ENCODE measurements at regions not wholly inside any gene's neighbourhood (a gene's known extent, or its start where the extent isn't known, plus 50 kb on each side); places are given as distances from the start of the nearest gene placed in this dataset.
"Not testable (repeated sequence)": the region's sequence is repeated elsewhere in the genome, so short reads cannot be mapped to it uniquely, and the experiment has no call there.

DNA sequence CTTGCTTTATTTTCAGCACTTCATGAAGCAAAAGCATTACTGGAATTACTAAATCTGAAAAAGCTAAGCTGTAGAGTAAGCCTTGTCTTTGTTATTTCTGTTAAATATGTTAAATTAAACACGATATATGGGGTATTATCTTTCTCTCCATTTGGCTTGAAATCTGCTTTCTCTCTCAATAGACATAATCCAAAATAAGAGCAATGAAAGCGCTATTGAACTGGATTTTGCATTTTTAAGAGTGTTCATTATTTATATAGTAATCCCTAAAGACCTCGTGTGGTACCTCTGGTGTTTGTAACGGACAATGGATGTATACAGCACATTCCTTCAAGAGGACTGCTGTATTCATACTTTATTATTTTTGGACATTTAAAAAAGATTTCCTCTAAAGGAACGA, 91.5 kb upstream of the KCNE2 start:
- DNase-seq (ENCODE audit: low read depth): no peak

DNA sequence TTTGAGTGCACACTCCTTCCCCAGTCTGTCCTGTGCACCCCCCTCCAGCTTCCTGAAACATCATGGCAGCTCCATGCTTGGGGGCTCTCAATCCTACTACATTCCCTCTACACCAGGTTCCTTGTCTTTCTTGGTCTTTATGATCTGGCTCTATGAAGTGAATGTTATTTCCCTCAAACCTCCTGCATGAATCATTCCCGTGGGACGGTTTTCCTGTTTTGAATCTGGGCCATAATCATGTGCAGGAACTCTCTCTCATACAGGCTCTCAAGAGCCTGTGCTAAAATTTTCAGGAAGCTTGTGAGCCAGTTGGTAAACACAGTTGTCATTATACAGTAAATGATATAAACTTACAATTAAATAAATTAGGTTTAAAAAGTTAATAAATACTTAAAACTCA, 89.8 kb upstream of the KCNE2 start:
- DNase-seq (ENCODE audit: low read depth): no peak

DNA sequence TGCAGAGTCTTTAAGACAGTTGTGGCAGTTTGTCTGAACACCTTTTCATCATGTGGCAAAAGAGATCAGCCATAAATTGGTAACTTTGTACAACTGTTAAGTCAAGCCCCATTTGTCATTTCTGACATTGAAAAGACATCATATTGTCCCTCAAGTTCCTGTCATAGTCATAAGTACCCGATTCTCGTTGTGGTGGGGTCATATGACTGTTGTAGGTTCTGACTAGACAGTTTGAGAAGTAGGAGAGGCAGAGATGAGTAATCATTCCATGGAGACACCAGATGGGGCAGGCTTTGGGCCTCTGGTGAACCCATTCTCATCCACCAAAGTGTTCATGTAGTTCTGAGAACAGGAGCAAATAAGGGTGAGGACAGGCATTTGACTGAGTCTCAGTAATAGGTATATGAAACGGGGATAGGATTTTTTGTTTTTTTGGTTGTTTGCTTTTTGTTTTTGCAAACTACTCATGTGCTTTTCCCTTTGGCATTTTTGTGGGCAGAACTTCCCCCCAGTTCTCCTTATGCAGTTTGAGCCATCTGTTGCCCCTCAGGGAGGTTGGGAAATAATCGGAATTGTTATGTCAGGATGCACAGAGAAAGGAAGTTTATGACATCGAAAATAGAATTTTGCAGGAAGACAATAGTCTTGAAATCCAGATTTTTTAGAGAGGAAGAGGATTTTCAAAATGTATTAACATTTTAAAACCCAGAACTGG, 86.9 kb upstream of the KCNE2 start:
- DNase-seq (ENCODE audit: low read depth): no peak

DNA sequence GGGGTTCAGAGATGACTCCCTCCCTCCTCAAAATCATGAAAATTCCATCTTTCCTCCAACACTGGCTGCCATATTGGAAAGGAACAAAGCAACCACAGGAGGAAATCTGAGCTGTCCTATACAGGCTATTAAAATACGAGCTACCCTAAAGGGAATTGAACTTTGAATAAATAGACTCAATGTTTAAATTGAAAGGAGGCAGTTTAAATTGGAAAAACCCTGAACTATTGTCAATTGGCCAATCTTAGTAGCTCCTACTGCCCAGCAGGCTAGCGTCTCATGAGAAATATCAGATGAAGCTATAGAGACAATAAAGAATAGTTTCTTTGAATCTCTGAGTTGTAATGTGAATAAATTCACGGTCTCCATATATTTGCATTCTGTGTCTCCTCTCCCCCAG, 85.4 kb upstream of the KCNE2 start:
- no peak for DNase-seq (ENCODE audit: low read depth)

GRCh38 chr21:34279285-34279684, 84.5 kb upstream of the KCNE2 start:
- DNase-seq (ENCODE audit: low read depth): no peak

- no peak for DNase-seq (ENCODE audit: low read depth)
These were observed 83.9 kb upstream of the KCNE2 start for GRCh38 chr21:34279883-34280282.

- peak; percentile 66 for DNase-seq (ENCODE audit: low read depth)
These were observed 83.4 kb upstream of the KCNE2 start for GRCh38 chr21:34280389-34280795.

DNA sequence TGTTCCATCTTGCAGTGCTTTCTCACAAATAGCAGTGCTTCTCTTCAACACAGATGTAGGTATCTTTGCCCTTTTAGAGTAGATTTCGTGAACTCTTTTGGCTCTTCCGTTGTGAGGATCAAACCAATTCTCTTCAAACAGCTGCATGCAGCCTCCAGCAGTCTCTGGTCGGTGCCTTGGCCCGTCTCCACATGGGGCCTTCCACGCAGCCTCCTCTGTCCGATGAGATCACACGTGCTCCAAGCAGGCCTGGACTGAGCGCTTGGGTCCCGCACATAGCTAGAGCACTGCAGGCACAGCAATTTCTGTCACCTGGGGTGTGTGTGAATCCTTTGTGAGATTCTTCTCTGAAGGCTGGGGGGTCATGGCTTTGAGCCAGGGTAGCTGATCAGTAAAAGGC, 82.8 kb upstream of the KCNE2 start:
- DNase-seq (ENCODE audit: low read depth): no peak

DNA sequence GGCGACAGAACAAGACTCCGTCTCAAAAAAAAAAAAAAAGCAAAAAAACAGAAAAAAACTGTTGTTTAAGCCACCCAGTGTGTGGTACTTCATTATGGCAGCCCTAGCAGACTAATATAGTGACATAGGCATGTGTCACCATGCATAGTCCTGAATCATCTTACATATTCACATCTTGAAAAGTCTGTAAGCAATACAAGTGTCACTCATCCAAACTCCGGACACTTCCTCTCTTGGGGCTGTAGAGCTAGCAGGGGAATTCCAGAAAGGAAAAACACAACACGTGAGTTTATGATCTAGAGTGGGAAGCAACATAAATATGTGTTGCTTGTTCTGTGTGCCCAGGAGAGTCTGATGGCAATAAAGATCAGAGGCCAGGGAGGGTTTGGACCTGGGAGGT, 81.6 kb upstream of the KCNE2 start:
- DNase-seq (ENCODE audit: low read depth): no peak

GRCh38 chr21:34284666-34285065, 79.1 kb upstream of the KCNE2 start:
- no peak for DNase-seq (ENCODE audit: low read depth)

- DNase-seq (ENCODE audit: low read depth): not testable (repeated sequence)
These were observed 75.8 kb upstream of the KCNE2 start for GRCh38 chr21:34288042-34288441.

- DNase-seq (ENCODE audit: low read depth): no peak
These were observed 74.0 kb upstream of the KCNE2 start for GRCh38 chr21:34289856-34290255.

DNA sequence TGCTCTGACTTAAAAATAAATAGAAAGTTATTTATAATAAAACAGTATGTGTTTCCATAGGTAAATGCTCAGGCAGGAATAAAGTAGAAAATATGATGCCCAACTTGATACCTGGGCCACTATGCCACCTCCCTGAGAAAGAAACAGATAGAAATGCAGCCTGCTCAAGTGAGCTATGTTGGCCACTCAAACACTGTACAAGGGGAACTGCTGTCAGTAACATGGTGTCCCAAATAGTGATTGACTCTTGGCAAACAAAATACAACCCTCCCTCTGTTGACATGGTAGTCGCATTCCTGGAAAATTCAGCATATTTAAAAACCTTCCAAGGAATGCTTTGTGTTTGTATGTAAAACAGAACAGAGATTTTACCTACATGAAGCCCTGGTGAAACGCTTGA, 66.9 kb upstream of the KCNE2 start:
- DNase-seq (ENCODE audit: low read depth): no peak

GRCh38 chr21:34298534-34299167, 65.2 kb upstream of the KCNE2 start:
- DNase-seq (ENCODE audit: low read depth): no peak

GRCh38 chr21:34299168-34299539, 64.7 kb upstream of the KCNE2 start:
- no peak for DNase-seq (ENCODE audit: low read depth)

DNA sequence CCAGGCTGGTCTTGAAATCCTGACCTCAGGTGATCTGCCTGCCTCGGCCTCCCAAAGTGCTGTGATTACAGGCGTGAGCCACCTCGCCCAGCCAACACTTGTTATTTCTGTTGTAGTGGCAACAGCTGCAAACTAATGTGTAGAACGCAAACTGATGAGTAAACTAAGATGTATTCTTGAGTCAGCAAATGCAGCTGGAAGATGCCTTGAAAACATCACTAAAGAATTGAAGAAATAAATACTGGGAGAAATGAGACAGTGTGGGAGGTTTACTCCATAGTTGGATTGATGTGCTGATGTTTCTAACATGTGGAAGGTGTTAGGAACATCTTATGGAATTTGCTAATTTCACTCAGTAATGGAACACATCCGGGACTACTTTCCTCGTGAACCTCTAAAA, 61.3 kb upstream of the KCNE2 start:
- no peak for DNase-seq (ENCODE audit: low read depth)

DNA sequence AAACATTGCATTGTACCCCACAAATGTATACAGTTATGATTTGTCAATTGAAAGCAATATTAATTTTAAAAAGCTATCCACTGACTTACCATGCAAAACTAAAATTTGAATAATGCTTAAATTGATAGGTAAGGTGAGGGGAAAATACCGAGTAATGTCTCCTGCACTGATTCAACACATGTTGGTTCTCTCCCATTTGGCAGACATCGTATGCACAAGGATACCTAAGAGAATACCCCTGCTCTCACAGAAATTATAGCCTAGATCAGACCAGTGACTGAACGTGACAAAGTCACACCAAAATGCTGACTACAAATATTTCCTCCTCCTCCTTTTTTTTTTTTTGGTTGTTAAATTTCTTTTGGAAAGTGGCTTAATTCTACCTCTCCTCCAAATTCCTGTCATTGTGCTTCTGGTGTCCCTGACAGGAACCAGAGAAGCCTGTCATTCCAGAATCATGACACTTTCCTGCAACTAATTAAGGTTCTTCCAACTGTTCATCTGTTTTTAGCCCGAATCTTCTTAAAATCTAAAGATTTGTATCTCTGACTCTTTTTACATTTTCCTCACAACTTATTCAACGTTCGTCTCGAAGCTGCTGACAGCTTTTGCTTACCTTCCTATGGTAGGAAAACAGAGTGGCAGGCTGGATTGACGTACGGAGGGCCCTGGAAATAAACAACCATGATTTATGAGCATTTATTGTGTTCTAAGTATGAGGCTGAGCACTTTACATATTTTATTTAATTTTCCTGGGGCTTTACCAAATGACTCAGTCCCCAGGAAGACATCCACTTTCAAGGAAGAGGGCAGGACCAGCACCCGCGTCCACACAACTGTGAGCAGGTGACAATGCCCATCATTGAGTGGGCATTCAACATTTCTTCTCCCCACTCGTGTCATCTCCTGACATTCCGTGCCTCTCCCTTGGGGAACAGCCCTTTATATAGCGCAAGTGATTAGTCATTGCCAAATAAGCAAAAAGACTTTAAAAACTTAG, 57.9 kb upstream of the KCNE2 start:
- no peak for DNase-seq (ENCODE audit: low read depth)

- DNase-seq (ENCODE audit: low read depth): no peak
These were observed 55.7 kb upstream of the KCNE2 start for GRCh38 chr21:34307991-34308532.

DNA sequence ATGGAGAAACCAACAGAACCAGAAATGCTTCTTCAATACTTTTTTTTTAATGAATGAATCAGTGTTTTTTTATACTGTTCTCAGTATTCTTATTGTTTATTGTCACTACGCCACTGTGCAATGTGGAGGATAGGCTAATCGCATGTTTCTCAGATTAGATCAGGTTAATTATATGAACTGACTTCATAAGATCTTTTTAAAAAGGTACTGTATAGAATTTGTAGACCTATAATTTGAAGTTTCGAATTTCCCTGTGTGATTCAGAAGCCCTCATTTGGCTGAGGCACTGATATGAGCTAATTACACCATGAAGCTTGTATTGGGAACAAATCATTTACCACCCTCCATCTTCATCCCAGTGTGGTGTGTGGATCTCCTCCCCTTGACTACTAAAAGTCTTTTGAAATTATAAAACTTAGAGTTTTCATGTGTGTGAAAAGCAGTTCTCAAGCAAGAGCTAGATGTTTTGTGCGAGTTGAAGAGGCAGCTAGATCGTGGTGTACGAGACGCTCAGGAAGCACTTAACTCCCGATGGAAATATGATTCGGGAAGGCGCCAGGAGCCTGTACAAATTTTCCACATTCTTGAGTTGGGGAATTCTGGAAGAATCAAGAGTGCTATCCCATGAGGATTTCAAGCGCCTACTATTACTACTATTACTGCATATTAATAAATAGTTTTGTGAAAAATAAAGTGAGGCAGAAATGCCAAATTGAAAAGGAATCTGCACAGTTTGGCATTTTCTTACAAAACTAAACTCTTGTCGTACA, 52.1 kb upstream of the KCNE2 start:
- DNase-seq (ENCODE audit: low read depth): no peak

- no peak for DNase-seq (ENCODE audit: low read depth)
These were observed 50.7 kb upstream of the KCNE2 start for GRCh38 chr21:34313116-34313515.
